GM12878 (cell line): ENCODE measurements at regions not wholly inside any gene's neighbourhood (a gene's known extent, or its start where the extent isn't known, plus 50 kb on each side); places are given as distances from the start of the nearest gene placed in this dataset.

Experiments used
- ATAC-seq: fragments of 200-7000 bp; cut with Tn5 transposase; 3 replicates; pipeline ENCODE4 v1.9.1; 2020; ENCODE audit warnings: mild to moderate bottlenecking, moderate library complexity
- BruUV-seq: library from RNA; stranded (reverse); fragments of 400-500 nt; replicated peaks from 2 replicates; lab custom pipeline; 2021; lab: Mats Ljungman, UMichigan
- CTCF ChIA-PET: fragments of 300-600 bp; sonication (Branson Sonifier 250); formaldehyde crosslinking; extraction: SDS; loops from one replicate; lab custom pipeline; 2021; ENCODE audit warnings: inconsistent platforms; lab: Yijun Ruan, JAX
- POLR2A ChIA-PET: fragments of 350-600 bp; formaldehyde crosslinking; extraction: SDS; loops from one replicate; lab custom pipeline; 2021; ENCODE audit warnings: inconsistent platforms; lab: Charles Lee
- RAD21 ChIA-PET: fragments of 300-600 bp; sonication (Branson Sonifier 250); formaldehyde crosslinking; loops from one replicate; lab custom pipeline; 2023; ENCODE audit warnings: antibody characterized with exemption; ENCODE audit not compliant: unreplicated experiment; lab: Charles Lee
- SMC1A ChIA-PET: fragments of 300-600 bp; sonication (Branson Sonifier 250); formaldehyde crosslinking; loops from one replicate; lab custom pipeline; 2023; ENCODE audit not compliant: unreplicated experiment, uncharacterized antibody; lab: Charles Lee
- DNase-seq: peaks from one replicate; pipeline ENCODE4 v3.0.0-alpha.2; 2011; ENCODE audit warnings: low read depth, low spot score
- FAIRE-seq: peaks from 3 replicates; lab custom pipeline; 2011; peaks lifted over from hg19 to GRCh38; lab: Jason Lieb, UNC
- H2AFZ ChIP-seq: 2 replicates; pipeline ENCODE4 v1.6.0; 2011; ENCODE audit warnings: low read depth, low read length, control low read depth; ENCODE audit not compliant: control insufficient read depth
- H3K27ac ChIP-seq: 2 replicates; pipeline ENCODE4 v1.5.1; 2011; ENCODE audit warnings: control low read depth; ENCODE audit not compliant: control insufficient read depth, insufficient read depth
- H3K27me3 ChIP-seq, 2 experiments: replicated peaks in 1 of 2; 2 replicates each; pipeline versions ENCODE4 v1.6.0 to v1.6.1; 2011; ENCODE audit warnings: low read length in 1 of 2; ENCODE audit not compliant: control insufficient read depth in 2 of 2, insufficient read depth in 2 of 2
- H3K36me3 ChIP-seq, 2 experiments: 2 replicates each; pipeline ENCODE4 v1.5.1; 2011; ENCODE audit warnings: low read length in 1 of 2; ENCODE audit not compliant: control insufficient read depth in 2 of 2, insufficient read depth in 2 of 2
- H3K4me1 ChIP-seq: 2 replicates; pipeline ENCODE4 v1.6.1; 2011; ENCODE audit warnings: mild to moderate bottlenecking, low read length, moderate library complexity, mixed read lengths; ENCODE audit not compliant: control insufficient read depth, insufficient read depth
- H3K4me2 ChIP-seq: 2 replicates; pipeline ENCODE4 v1.6.0; 2011; ENCODE audit warnings: control low read depth; ENCODE audit not compliant: control insufficient read depth, insufficient read depth
- H3K4me3 ChIP-seq: fragments of 200-600 bp; sonication (generic); 2 replicates; pipeline ENCODE4 v1.5.1; 2016
- H3K79me2 ChIP-seq: 2 replicates; pipeline ENCODE4 v1.6.0; 2011; ENCODE audit warnings: low read length; ENCODE audit not compliant: control insufficient read depth, insufficient read depth
- H3K9ac ChIP-seq: 2 replicates; pipeline ENCODE4 v1.8.0; 2011; ENCODE audit warnings: low read length, control low read depth, mixed read lengths; ENCODE audit not compliant: control insufficient read depth, insufficient read depth
- H3K9me3 ChIP-seq: replicated peaks from 3 replicates; pipeline ENCODE4 v1.5.1; 2011; ENCODE audit warnings: mild to moderate bottlenecking, low read length; ENCODE audit not compliant: control insufficient read depth, insufficient read depth
- H4K20me1 ChIP-seq: 2 replicates; pipeline ENCODE4 v1.6.0; 2011; ENCODE audit not compliant: control insufficient read depth, insufficient read depth
- ASH2L ChIP-seq: fragments of 300-600, 200-600 bp; sonication (generic); IDR thresholded peaks from 2 replicates; pipeline ENCODE4 v1.6.1; 2017; ENCODE audit warnings: low read depth, mild to moderate bottlenecking, borderline replicate concordance
- BACH1 ChIP-seq: fragments of 450-650 bp; IDR thresholded peaks from 2 replicates; pipeline ENCODE4 v1.6.1; 2017; ENCODE audit warnings: mild to moderate bottlenecking, borderline replicate concordance
- BMI1 ChIP-seq: fragments of 450-650 bp; IDR thresholded peaks from 2 replicates; pipeline ENCODE4 v1.6.1; 2016; ENCODE audit warnings: mild to moderate bottlenecking, moderate library complexity, borderline replicate concordance
- BRCA1 ChIP-seq: IDR thresholded peaks from 2 replicates; pipeline ENCODE4 v1.6.1; 2011; ENCODE audit warnings: low read depth, low read length, improper control_type of control experiment
- CBX5 ChIP-seq: sonication (generic); IDR thresholded peaks from 2 replicates; pipeline ENCODE4 v1.6.1; 2016; ENCODE audit warnings: low read depth, moderate library complexity, mild to moderate bottlenecking, inconsistent platforms
- CHD1 ChIP-seq: IDR thresholded peaks from 2 replicates; pipeline ENCODE4 v1.6.1; 2012; ENCODE audit warnings: low read depth, low read length, improper control_type of control experiment
- CUX1 ChIP-seq: IDR thresholded peaks from 2 replicates; pipeline ENCODE4 v1.6.1; 2012; ENCODE audit warnings: improper control_type of control experiment, low read depth, low read length; ENCODE audit not compliant: insufficient replicate concordance
- HCFC1 ChIP-seq: fragments of 150-350 bp; IDR thresholded peaks from 2 replicates; pipeline ENCODE4 v1.6.1; 2014; ENCODE audit warnings: low read length
- JUND ChIP-seq: IDR thresholded peaks from 2 replicates; pipeline ENCODE4 v1.6.1; 2012; ENCODE audit warnings: low read depth, mild to moderate bottlenecking, low read length, improper control_type of control experiment, moderate library complexity
- MYB ChIP-seq: fragments of 150-350 bp; IDR thresholded peaks from 2 replicates; pipeline ENCODE4 v1.6.1; 2014; ENCODE audit warnings: mild to moderate bottlenecking, low read depth, low read length, borderline replicate concordance
- PAX8 ChIP-seq: fragments of 450-650 bp; IDR thresholded peaks from 2 replicates; pipeline ENCODE4 v1.6.1; 2017; ENCODE audit warnings: mild to moderate bottlenecking, moderate library complexity
- POU2F2 ChIP-seq: IDR thresholded peaks from 3 replicates; pipeline ENCODE4 v1.6.1; 2011; ENCODE audit warnings: low read depth, mild to moderate bottlenecking, low read length, borderline replicate concordance
- ZBED1 ChIP-seq: IDR thresholded peaks from 2 replicates; pipeline ENCODE4 v1.6.1; 2016; ENCODE audit warnings: borderline replicate concordance
- ZNF274 ChIP-seq: IDR thresholded peaks from one replicate; pipeline ENCODE4 v1.8.0; 2011; ENCODE audit not compliant: insufficient read length, insufficient read depth
- ZNF384 ChIP-seq: IDR thresholded peaks from 2 replicates; pipeline ENCODE4 v1.6.1; 2012; ENCODE audit warnings: low read depth, mild to moderate bottlenecking, low read length, improper control_type of control experiment, borderline replicate concordance
- ZNF622 ChIP-seq: fragments of 450-650 bp; IDR thresholded peaks from 2 replicates; pipeline ENCODE4 v1.6.1; 2017; ENCODE audit warnings: mild to moderate bottlenecking, inconsistent platforms
- WGBS: methylation state at CpG from one replicate; pipeline ENCODE4 v1.1.6; 2016; ENCODE audit warnings: low lambda C conversion rate; ENCODE audit not compliant: insufficient replicate concordance, insufficient coverage; ENCODE audit errors: missing lambda C conversion rate; 5-methylcytosine and 5-hydroxymethylcytosine counted together
- in situ Hi-C: fragments of 300-500 bp; cut with MboI; formaldehyde crosslinking; loops from 9 replicates; pipeline ENCODE4 v1.14.3; 2018; ENCODE audit warnings: mixed read lengths
- intact Hi-C: fragments of 100-400 bp; cut with micrococcal nuclease; formaldehyde crosslinking; loops from one replicate; pipeline ENCODE4 v1.14.2; 2022; ENCODE audit not compliant: unreplicated experiment

- ATAC-seq (no peak), FAIRE-seq (no peak), DNase-seq (no peak)
- POLR2A ChIA-PET: no interaction called here
- CTCF ChIA-PET: no interaction called here
- no peaks in the 10 kb centered on the region for H4K20me1 ChIP-seq
- no peak overlapping the region for H2AFZ ChIP-seq
- no peak overlapping the region for H3K4me3 ChIP-seq
- RAD21 ChIA-PET: no interaction called here
- no peaks in the 10 kb centered on the region for H3K4me1 ChIP-seq
- H3K4me2 ChIP-seq: no peak overlapping the region
- H3K36me3 ChIP-seq: no peaks in the 10 kb centered on the region
- in situ Hi-C loops (no loop called here), intact Hi-C loops (no loop called here)
- SMC1A ChIA-PET: no interaction called here
- no peak overlapping the region for H3K9ac ChIP-seq
- no peaks in the 10 kb centered on the region for H3K79me2 ChIP-seq
- no TSS peak for BruUV-seq
- H3K9me3 ChIP-seq: no peaks in the 10 kb centered on the region
- H3K27ac ChIP-seq: no peak overlapping the region
- WGBS: 33% methylated on average over 5 of the region's 5 CpGs
- H3K27me3 ChIP-seq: no peaks in the 10 kb centered on the region
- no peak for TF ChIP-seq JUND
- no peak for TF ChIP-seq CUX1
- TF ChIP-seq BRCA1: no peak
- TF ChIP-seq ZNF622: no peak
- no peak for TF ChIP-seq CHD1
- TF ChIP-seq PAX8: no peak
- no peak for TF ChIP-seq ASH2L
- no peak for TF ChIP-seq BMI1
- TF ChIP-seq HCFC1: no peak
- no peak for TF ChIP-seq ZNF384
- TF ChIP-seq POU2F2: no peak
- no peak for TF ChIP-seq ZBED1
- no peak for TF ChIP-seq BACH1
- TF ChIP-seq CBX5: no peak
- TF ChIP-seq ZNF274: no peak
- TF ChIP-seq MYB: no peak
Observed at GRCh38 chr1:222241410-222241809, 306.5 kb downstream of the HHIPL2 start.
